ENCODE measurements at regions not wholly inside any gene's neighbourhood (a gene's known extent, or its start where the extent isn't known, plus 50 kb on each side); places are given as distances from the start of the nearest gene placed in this dataset.

DNA sequence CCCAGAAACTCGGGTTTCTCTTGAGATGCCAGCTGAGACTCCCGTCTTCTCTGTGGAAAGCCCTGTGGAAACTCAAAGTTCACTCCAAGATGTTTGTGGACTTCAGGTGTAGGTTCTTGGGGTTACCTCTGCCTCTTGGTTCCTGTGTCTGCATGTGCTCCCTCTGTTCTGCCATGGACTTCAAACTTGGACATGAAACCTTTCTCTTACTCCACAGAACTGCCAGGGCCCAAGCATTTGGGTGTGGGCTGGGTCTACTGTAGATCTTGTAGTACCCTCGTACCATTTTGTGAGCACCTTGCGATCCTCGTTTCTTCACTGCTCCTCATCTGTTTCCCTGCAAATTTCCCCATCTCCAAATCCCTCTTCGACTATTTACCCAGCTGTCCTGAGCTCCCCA lies 175.5 kb downstream of the HAUS1 start:
- Mint-ChIP-seq H3K4me1 (peaks cover 38% of the 10 kb centered on the region), H3K36me3 (ENCODE audit: low read depth) (no peaks in the 10 kb centered on the region), H3K9me3 (no peaks in the 10 kb centered on the region), H3K27me3 (ENCODE audit: insufficient read depth) (peaks cover 19% of the 10 kb centered on the region), H3K27ac (no peak overlapping the region), H3K4me3 (no peak overlapping the region)
- DNase-seq: no peak
- Histone ChIP-seq H3K27me3 (ENCODE audit: control insufficient read depth, insufficient read depth, low read length, poor library complexity, severe bottlenecking) (no peaks in the 10 kb centered on the region), H3K9me3 (ENCODE audit: control insufficient read depth, low read length) (no peaks in the 10 kb centered on the region), H3K27ac (ENCODE audit: low read depth, low read length) (no peak overlapping the region), H3K36me3 (ENCODE audit: control insufficient read depth, insufficient read depth, low read length) (no peaks in the 10 kb centered on the region), H3K4me3 (ENCODE audit: low read length) (no peak overlapping the region), H3K4me1 (ENCODE audit: control insufficient read depth, insufficient read depth, low read length) (peaks cover 15% of the 10 kb centered on the region), H3K9ac (ENCODE audit: extremely low read depth, low read length, poor library complexity, severe bottlenecking) (no peak overlapping the region)
- TF ChIP-seq, protein P1, sequence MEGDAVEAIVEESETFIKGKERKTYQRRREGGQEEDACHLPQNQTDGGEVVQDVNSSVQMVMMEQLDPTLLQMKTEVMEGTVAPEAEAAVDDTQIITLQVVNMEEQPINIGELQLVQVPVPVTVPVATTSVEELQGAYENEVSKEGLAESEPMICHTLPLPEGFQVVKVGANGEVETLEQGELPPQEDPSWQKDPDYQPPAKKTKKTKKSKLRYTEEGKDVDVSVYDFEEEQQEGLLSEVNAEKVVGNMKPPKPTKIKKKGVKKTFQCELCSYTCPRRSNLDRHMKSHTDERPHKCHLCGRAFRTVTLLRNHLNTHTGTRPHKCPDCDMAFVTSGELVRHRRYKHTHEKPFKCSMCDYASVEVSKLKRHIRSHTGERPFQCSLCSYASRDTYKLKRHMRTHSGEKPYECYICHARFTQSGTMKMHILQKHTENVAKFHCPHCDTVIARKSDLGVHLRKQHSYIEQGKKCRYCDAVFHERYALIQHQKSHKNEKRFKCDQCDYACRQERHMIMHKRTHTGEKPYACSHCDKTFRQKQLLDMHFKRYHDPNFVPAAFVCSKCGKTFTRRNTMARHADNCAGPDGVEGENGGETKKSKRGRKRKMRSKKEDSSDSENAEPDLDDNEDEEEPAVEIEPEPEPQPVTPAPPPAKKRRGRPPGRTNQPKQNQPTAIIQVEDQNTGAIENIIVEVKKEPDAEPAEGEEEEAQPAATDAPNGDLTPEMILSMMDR (conservative IDR thresholded peaks at IDR 0.05): no peak
- 94% methylated on average over 3 to 6 of the region's 6 CpGs for WGBS, 2 experiments (ENCODE audit: insufficient coverage in 1 of 2, insufficient read length in 1 of 2)

DNA sequence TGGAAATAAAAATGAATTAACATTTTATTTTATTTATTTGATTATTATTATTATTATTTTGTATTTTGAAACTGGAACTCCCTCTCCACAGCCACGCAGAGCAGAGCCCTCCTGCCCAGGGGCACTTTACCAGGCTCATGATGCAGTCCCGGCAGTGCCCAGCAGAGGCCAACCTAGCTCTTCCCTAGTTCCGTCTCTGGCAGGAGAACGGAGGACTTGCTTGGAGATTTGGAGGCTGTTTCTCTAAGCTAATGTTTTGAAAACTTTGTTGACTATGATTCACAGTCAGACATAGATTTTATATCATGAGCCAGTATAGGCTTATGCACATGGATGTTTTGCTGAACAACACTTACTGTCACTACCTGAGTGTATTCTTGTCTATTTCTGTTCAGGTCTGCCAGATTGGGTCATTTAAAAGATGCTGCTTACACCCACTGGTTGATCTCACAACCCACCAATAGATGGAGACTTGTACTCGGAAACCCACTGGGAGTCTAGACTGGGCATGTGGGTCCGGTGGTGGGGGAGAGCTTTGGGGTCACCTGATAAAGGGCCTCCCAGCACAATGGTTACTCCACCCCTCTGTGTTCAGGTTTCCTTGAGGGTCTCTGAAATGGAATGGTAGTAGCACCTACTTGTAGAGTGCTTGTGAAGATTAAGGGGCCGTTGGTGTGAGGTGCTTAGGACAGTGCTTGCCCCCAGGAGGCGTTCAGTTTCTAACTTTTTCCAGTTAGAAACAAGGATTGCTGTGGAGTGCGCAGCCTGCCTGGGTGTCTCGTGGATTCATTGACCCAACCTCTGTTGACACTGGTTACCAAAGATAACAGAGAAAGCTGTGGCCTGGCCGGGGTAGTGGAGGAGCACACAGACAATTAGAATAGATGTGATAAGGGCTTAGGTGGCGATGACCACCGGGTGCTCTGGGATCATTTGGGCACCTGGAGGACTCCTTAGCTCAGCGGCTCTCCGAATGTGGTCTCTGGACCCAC lies 177.3 kb downstream of the HAUS1 start:
- peak; percentile 94 for DNase-seq
- no peak overlapping the region for H3K4me3 Mint-ChIP-seq
- no peak overlapping the region for H3K4me3 ChIP-seq (ENCODE audit: low read length)
- H3K9ac ChIP-seq (ENCODE audit: extremely low read depth, low read length, poor library complexity, severe bottlenecking): no peak overlapping the region
- H3K27me3 ChIP-seq (ENCODE audit: control insufficient read depth, insufficient read depth, low read length, poor library complexity, severe bottlenecking): no peaks in the 10 kb centered on the region
- TF ChIP-seq, protein P1 (conservative IDR thresholded peaks at IDR 0.05): peak; percentile 90
- H3K9me3 Mint-ChIP-seq: no peaks in the 10 kb centered on the region
- H3K9me3 ChIP-seq (ENCODE audit: control insufficient read depth, low read length): no peaks in the 10 kb centered on the region
- H3K27ac Mint-ChIP-seq: peak overlapping the region; percentile 58
- no peaks in the 10 kb centered on the region for H3K36me3 Mint-ChIP-seq (ENCODE audit: low read depth)
- peaks cover 19% of the 10 kb centered on the region for H3K4me1 ChIP-seq (ENCODE audit: control insufficient read depth, insufficient read depth, low read length)
- 52 to 64% methylated on average over 9 to 15 of the region's 15 CpGs for WGBS, 2 experiments (ENCODE audit: insufficient coverage in 1 of 2, insufficient read length in 1 of 2)
- H3K4me1 Mint-ChIP-seq: peaks cover 45% of the 10 kb centered on the region
- H3K36me3 ChIP-seq (ENCODE audit: control insufficient read depth, insufficient read depth, low read length): no peaks in the 10 kb centered on the region
- H3K27ac ChIP-seq (ENCODE audit: low read depth, low read length): no peak overlapping the region
- H3K27me3 Mint-ChIP-seq (ENCODE audit: insufficient read depth): peaks cover 8% of the 10 kb centered on the region

DNA sequence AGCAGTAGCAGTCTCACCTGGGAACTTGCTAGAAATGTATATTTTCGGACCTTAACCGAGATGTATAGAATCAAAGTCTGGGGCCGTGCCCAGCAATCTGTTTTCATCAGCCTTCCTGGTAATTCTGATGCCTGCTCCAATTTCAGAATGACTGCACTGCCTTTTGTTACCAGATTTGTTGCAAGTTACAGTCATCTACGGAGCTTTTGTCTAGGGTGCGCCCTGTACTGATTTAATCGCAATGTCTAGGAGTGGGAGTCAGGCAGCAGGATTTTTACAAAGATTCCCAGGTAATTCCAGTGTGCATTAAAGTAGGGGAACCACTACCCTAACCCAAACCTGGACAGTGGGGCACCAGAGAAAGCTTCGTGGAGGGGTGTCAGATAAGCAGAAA lies 178.0 kb downstream of the HAUS1 start:
- 97% methylated on average over 5 to 7 of the region's 7 CpGs for WGBS, 2 experiments (ENCODE audit: insufficient coverage in 1 of 2, insufficient read length in 1 of 2)
- Histone ChIP-seq H3K9me3 (ENCODE audit: control insufficient read depth, low read length) (no peaks in the 10 kb centered on the region), H3K27ac (ENCODE audit: low read depth, low read length) (no peak overlapping the region), H3K4me3 (ENCODE audit: low read length) (no peak overlapping the region), H3K27me3 (ENCODE audit: control insufficient read depth, insufficient read depth, low read length, poor library complexity, severe bottlenecking) (no peaks in the 10 kb centered on the region), H3K36me3 (ENCODE audit: control insufficient read depth, insufficient read depth, low read length) (no peaks in the 10 kb centered on the region), H3K9ac (ENCODE audit: extremely low read depth, low read length, poor library complexity, severe bottlenecking) (no peak overlapping the region), H3K4me1 (ENCODE audit: control insufficient read depth, insufficient read depth, low read length) (peaks cover 19% of the 10 kb centered on the region)
- H3K27ac Mint-ChIP-seq: no peak overlapping the region
- H3K4me1 Mint-ChIP-seq: peaks cover 45% of the 10 kb centered on the region
- H3K36me3 Mint-ChIP-seq (ENCODE audit: low read depth): no peaks in the 10 kb centered on the region
- H3K4me3 Mint-ChIP-seq: no peak overlapping the region
- H3K9me3 Mint-ChIP-seq: no peaks in the 10 kb centered on the region
- peaks cover 3% of the 10 kb centered on the region for H3K27me3 Mint-ChIP-seq (ENCODE audit: insufficient read depth)
- DNase-seq: no peak
- TF ChIP-seq, protein P1 (conservative IDR thresholded peaks at IDR 0.05): no peak
